GM13977 (cell line): ENCODE measurements at regions not wholly inside any gene's neighbourhood (a gene's known extent, or its start where the extent isn't known, plus 50 kb on each side); places are given as distances from the start of the nearest gene placed in this dataset.
"Not testable (repeated sequence)": the region's sequence is repeated elsewhere in the genome, so short reads cannot be mapped to it uniquely, and the experiment has no call there.

Experiments used
- DNase-seq: peaks from one replicate; pipeline ENCODE4 v3.0.0; 2012; ENCODE audit warnings: low spot score
- in situ Hi-C: fragments of 300-500 bp; cut with MboI; formaldehyde crosslinking; loops from one replicate; pipeline ENCODE4 v1.12.0; 2022; ENCODE audit warnings: low sequenced_read_pairs, low pct_unique_long_range_greater_than_20kb, mixed read lengths, inconsistent platforms; ENCODE audit not compliant: unreplicated experiment

- in situ Hi-C loops, result not testable (repeated sequence)
Observed at GRCh38 chr10:47711428-47711827, 52.0 kb downstream of the SYT15B start.

GRCh38 chr10:47710443-47710842 lies 52.9 kb downstream of the SYT15B start:
- DNase-seq, in situ Hi-C loops: not testable (repeated sequence)

More at GRCh38 chr10:47711428-47711827, 52.0 kb downstream of the SYT15B start:
- not testable (repeated sequence) for DNase-seq

- in situ Hi-C loops, DNase-seq: not testable (repeated sequence)
Observed at GRCh38 chr10:47705698-47706414, 57.5 kb downstream of the SYT15B start.

GRCh38 chr10:47701285-47701684 lies 62.1 kb downstream of the SYT15B start:
- DNase-seq, in situ Hi-C loops: not testable (repeated sequence)

GRCh38 chr10:47699854-47700253 lies 63.5 kb downstream of the SYT15B start:
- in situ Hi-C loops, result not testable (repeated sequence)

GRCh38 chr10:47696170-47696569 lies 67.2 kb downstream of the SYT15B start:
- DNase-seq, in situ Hi-C loops: not testable (repeated sequence)

More at GRCh38 chr10:47699854-47700253, 63.5 kb downstream of the SYT15B start:
- not testable (repeated sequence) for DNase-seq

- in situ Hi-C loops, DNase-seq: not testable (repeated sequence)
Observed at GRCh38 chr10:47695149-47695548, 68.2 kb downstream of the SYT15B start.

- in situ Hi-C loops, DNase-seq: not testable (repeated sequence)
Observed at GRCh38 chr10:47690304-47690703, 73.1 kb downstream of the SYT15B start.

- in situ Hi-C loops, DNase-seq: not testable (repeated sequence)
Observed at GRCh38 chr10:47683826-47684475, 79.4 kb downstream of the SYT15B start.

- in situ Hi-C loops, result not testable (repeated sequence)
Observed at GRCh38 chr10:47681638-47681990, 81.8 kb downstream of the SYT15B start.

GRCh38 chr10:47680848-47681637 lies 82.3 kb downstream of the SYT15B start:
- in situ Hi-C loops, DNase-seq: not testable (repeated sequence)

More at GRCh38 chr10:47681638-47681990, 81.8 kb downstream of the SYT15B start:
- not testable (repeated sequence) for DNase-seq

- DNase-seq, in situ Hi-C loops: not testable (repeated sequence)
Observed at GRCh38 chr10:47676102-47676501, 87.3 kb downstream of the SYT15B start.

- DNase-seq, in situ Hi-C loops: not testable (repeated sequence)
Observed at GRCh38 chr10:47675577-47675976, 87.8 kb downstream of the SYT15B start.

- in situ Hi-C loops, DNase-seq: not testable (repeated sequence)
Observed at GRCh38 chr10:47673128-47673527, 90.3 kb downstream of the SYT15B start.

- DNase-seq, in situ Hi-C loops: not testable (repeated sequence)
Observed at GRCh38 chr10:47670857-47671256, 92.5 kb downstream of the SYT15B start.

GRCh38 chr10:47661955-47662577 lies 101.3 kb downstream of the SYT15B start:
- in situ Hi-C loops, result not testable (repeated sequence)

GRCh38 chr10:47656732-47657131 lies 106.7 kb downstream of the SYT15B start:
- DNase-seq, in situ Hi-C loops: not testable (repeated sequence)

More at GRCh38 chr10:47661955-47662577, 101.3 kb downstream of the SYT15B start:
- not testable (repeated sequence) for DNase-seq
